GM12892 (cell line): ENCODE measurements at regions not wholly inside any gene's neighbourhood (a gene's known extent, or its start where the extent isn't known, plus 50 kb on each side); places are given as distances from the start of the nearest gene placed in this dataset.

ENCODE experiments used
- DNase-seq: peaks from one replicate; pipeline ENCODE4 v3.0.0; 2011; ENCODE audit not compliant: insufficient read length
- FAIRE-seq: peaks from 2 replicates; lab custom pipeline; 2011; peaks lifted over from hg19 to GRCh38; lab: Jason Lieb, UNC
- POLR2A ChIP-seq: IDR thresholded peaks from 2 replicates; pipeline ENCODE4 v1.6.1; 2011; ENCODE audit warnings: low read depth, low read length, control low read depth
- POLR2AphosphoS5 ChIP-seq: IDR thresholded peaks from 2 replicates; pipeline ENCODE4 v1.6.1; 2011; ENCODE audit warnings: low read depth, low read length, control low read depth
- TAF1 ChIP-seq: IDR thresholded peaks from 2 replicates; pipeline ENCODE4 v1.6.1; 2011; ENCODE audit warnings: low read depth, mild to moderate bottlenecking, control low read depth, low read length, borderline replicate concordance

- FAIRE-seq (no peak), DNase-seq (no peak)
- TF ChIP-seq POLR2AphosphoS5 = no peak
- no peak for TF ChIP-seq POLR2A
- no peak for TF ChIP-seq TAF1
Measured at GRCh38 chrX:118197730-118198129, 81.1 kb upstream of the KLHL13 start.

GRCh38 chrX:118198577-118198976 is 82.0 kb upstream of the KLHL13 start:
- TF ChIP-seq TAF1 (no peak), POLR2AphosphoS5 (no peak), POLR2A (no peak)
- FAIRE-seq (no peak), DNase-seq (no peak)

GRCh38 chrX:118199997-118200396 is 83.4 kb upstream of the KLHL13 start:
- FAIRE-seq = no peak
- no peak for TF ChIP-seq POLR2A
- TF ChIP-seq POLR2AphosphoS5 = no peak
- no peak for TF ChIP-seq TAF1
- DNase-seq = no peak

GRCh38 chrX:118205421-118206395 is 89.1 kb upstream of the KLHL13 start:
- no peak for FAIRE-seq
- TF ChIP-seq POLR2AphosphoS5 (no peak), TAF1 (no peak), POLR2A (no peak)
- no peak for DNase-seq

- DNase-seq = no peak
Measured at GRCh38 chrX:118207831-118208453, 91.3 kb upstream of the KLHL13 start.

GRCh38 chrX:118208481-118208880 is 91.9 kb upstream of the KLHL13 start:
- DNase-seq (no peak), FAIRE-seq (no peak)
- TF ChIP-seq TAF1 (no peak), POLR2A (no peak), POLR2AphosphoS5 (no peak)

More at GRCh38 chrX:118207831-118208453, 91.3 kb upstream of the KLHL13 start:
- no peak for FAIRE-seq
- TF ChIP-seq POLR2A (no peak), TAF1 (no peak), POLR2AphosphoS5 (no peak)

- FAIRE-seq (peak; percentile 82), DNase-seq (no peak)
- TF ChIP-seq TAF1 = no peak
- TF ChIP-seq POLR2A = no peak
- TF ChIP-seq POLR2AphosphoS5 = no peak
Measured at GRCh38 chrX:118211891-118212816, 95.5 kb upstream of the KLHL13 start.

GRCh38 chrX:118212817-118213183 is 96.2 kb upstream of the KLHL13 start:
- no peak for TF ChIP-seq POLR2AphosphoS5
- no peak for TF ChIP-seq TAF1
- TF ChIP-seq POLR2A = no peak
- peak; percentile 61 for FAIRE-seq
- no peak for DNase-seq

GRCh38 chrX:118215346-118215745 is 98.7 kb upstream of the KLHL13 start:
- no peak for FAIRE-seq
- no peak for DNase-seq
- TF ChIP-seq POLR2A (no peak), POLR2AphosphoS5 (no peak), TAF1 (no peak)

- no peak for DNase-seq
- TF ChIP-seq TAF1 (no peak), POLR2A (no peak), POLR2AphosphoS5 (no peak)
- FAIRE-seq = no peak
Measured at GRCh38 chrX:118216087-118216486, 99.5 kb upstream of the KLHL13 start.

GRCh38 chrX:118216509-118216908 is 99.9 kb upstream of the KLHL13 start:
- TF ChIP-seq POLR2A (no peak), TAF1 (no peak), POLR2AphosphoS5 (no peak)
- FAIRE-seq = peak; percentile 38
- DNase-seq = no peak
